ENCODE measurements at regions not wholly inside any gene's neighbourhood (a gene's known extent, or its start where the extent isn't known, plus 50 kb on each side); places are given as distances from the start of the nearest gene placed in this dataset.

DNA sequence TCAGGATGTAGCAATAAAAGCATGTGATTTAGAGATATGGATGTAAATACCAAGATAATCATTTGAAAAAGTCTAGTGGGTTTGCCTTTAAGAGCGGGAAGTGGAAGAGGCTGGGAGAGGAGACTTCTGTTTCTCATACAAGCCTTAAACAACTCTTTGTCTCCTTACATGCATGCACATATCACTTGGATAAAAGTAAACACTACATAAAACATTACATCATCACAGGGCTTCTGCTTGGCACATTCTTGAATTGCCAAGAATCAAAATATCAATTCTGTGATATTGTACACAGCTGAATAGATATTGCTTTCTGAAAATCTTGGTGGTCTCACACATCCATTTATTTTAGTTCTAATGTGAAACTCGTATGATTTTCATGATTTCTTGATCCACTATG, 57.6 kb downstream of the FOXD1 start:
- TF ChIP-seq, protein P1, sequence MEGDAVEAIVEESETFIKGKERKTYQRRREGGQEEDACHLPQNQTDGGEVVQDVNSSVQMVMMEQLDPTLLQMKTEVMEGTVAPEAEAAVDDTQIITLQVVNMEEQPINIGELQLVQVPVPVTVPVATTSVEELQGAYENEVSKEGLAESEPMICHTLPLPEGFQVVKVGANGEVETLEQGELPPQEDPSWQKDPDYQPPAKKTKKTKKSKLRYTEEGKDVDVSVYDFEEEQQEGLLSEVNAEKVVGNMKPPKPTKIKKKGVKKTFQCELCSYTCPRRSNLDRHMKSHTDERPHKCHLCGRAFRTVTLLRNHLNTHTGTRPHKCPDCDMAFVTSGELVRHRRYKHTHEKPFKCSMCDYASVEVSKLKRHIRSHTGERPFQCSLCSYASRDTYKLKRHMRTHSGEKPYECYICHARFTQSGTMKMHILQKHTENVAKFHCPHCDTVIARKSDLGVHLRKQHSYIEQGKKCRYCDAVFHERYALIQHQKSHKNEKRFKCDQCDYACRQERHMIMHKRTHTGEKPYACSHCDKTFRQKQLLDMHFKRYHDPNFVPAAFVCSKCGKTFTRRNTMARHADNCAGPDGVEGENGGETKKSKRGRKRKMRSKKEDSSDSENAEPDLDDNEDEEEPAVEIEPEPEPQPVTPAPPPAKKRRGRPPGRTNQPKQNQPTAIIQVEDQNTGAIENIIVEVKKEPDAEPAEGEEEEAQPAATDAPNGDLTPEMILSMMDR (IDR thresholded peaks at IDR 0.05): no peak
- TF ChIP-seq EP300 (IDR thresholded peaks at IDR 0.05): no peak
- TF ChIP-seq POLR2A (IDR thresholded peaks at IDR 0.05): no peak

Data from ovary (tissue), 3 donors.